GM19452 (cell line): ENCODE measurements at regions not wholly inside any gene's neighbourhood (a gene's known extent, or its start where the extent isn't known, plus 50 kb on each side); places are given as distances from the start of the nearest gene placed in this dataset.

Source experiments
- ATAC-seq: cut with Tn5 transposase; IDR thresholded peaks from one replicate; pipeline ENCODE4 v1.9.1; 2021; ENCODE audit not compliant: unreplicated experiment

GRCh38 chr18:60753753-60754152 is 381.2 kb upstream of the MC4R start:
- no peak for ATAC-seq

DNA sequence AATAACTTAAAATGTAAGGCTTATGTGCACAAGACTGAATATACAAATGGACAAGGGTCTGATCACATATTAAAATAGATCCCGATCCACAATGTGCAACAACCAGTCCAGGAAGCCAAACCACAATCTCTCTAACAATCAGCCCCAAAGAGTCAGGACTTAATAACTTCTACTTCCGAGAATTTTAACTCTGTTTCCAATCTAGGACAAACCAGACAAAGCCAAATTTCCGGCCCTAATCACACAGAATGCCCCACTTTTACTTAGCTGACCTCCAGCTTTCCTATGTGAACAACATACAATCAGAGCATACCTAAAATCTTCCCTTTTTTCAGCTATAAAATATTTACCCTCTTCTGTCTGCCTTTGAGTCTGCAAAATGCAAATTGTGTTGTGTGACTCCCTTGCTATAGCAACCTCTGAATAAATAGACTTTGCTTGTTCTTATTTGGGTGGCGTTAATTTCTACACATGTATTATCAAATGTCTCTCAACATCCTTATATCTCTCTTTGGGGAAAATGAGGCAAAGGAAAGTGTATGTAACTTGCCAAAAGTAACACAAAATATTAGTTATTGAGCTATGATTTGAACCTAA is 381.9 kb upstream of the MC4R start:
- no peak for ATAC-seq

DNA sequence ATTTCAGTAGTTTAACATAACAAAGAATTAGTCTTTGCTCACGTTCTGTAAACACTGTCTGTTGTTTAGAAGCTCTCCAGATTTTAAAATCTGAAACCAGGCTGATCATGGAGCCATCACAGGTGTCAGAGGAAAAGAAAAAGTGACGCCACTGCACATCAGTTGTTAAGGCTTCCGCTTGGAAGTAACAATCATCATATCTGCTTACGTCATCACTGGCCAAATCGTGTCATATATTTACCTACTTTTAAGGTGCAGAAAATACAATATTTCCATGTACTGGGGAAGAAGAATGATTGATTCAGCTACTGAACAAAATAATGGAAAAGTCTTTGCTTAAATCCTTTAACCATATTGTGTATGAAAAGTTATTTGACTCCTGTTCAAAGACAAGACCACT is 382.6 kb upstream of the MC4R start:
- ATAC-seq, result no peak

DNA sequence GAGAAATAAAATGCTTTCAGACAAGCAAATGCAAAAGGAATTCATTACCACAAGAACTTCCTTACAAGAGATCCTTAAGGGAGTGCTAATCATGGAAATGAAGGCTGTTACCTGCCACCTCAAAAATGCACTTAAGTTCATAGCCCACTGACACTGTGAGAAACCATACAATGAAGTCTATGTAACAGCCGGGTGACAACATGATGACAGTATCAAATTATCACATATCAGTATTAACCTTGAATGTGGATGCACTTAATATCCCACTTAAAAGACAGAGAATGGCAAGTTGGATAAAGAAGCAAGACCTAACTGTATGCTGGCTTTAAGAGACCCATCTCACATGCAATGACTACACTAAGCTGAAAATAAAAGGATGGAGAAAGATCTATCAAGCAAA is 403.4 kb upstream of the MC4R start:
- ATAC-seq, result no peak

DNA sequence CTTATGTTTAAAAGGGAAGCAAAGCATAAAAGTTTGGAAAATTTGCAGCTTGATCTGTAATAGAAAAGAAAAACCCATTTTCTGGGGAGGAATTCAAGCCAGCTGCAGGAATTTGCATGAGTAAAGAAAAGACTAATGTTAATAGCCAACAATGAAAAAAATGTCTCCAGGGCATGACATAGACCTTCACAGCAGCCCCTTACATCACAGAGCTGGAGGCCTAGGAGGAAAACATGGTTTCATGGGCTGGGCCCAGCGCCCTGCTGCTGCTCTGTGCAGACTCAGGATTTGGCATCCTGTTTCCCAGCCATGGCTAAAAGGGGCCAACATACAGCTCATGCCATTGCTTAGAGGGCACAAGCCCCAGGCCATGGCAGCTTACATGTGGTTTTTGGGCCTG is 411.6 kb upstream of the MC4R start:
- no peak for ATAC-seq

GRCh38 chr18:60794802-60795201 is 422.2 kb upstream of the MC4R start:
- ATAC-seq, result no peak

- no peak for ATAC-seq
Measured at GRCh38 chr18:60804415-60804814, 431.8 kb upstream of the MC4R start.

GRCh38 chr18:60809937-60810336 is 437.4 kb upstream of the MC4R start:
- ATAC-seq, result no peak

DNA sequence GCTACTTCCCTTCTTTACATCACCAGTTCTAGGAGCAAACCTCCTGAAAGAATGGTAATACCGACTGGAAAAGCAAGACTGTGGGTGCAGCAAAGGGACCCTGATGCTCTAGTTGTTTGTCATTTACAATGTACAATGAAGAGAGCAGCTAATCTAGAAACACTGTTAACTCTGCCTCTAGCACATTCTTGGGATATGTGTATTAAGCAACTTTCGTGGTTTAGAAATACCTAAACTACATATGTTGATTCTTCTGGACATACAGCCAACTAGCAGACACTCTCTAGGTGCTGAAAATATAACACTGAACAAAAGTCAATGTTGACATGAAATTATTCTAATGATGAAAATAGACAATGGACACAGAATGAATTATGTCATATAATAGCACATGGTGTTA is 440.3 kb upstream of the MC4R start:
- ATAC-seq, result no peak

- ATAC-seq, result no peak
Measured at GRCh38 chr18:60826346-60826745, 453.8 kb upstream of the MC4R start.

DNA sequence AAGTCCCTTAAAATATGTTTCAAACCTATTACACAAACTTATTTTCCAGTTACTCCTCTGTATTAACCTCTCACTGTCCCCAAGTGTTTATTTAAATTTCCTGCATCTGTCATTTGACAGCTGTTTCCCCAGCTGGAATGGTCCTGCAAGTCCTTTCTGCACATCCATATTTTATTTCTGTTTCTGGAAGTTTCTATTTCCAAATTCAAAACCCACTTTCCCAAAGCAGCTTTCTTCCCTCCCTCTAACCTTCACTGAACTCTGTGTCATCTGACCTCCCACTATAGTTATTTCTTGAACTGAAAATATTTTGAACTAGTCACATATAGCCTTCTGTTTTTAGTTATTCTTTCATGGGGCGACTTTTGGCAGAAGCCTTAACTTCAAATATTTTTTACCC is 459.4 kb upstream of the MC4R start:
- ATAC-seq, result no peak

- no peak for ATAC-seq
Measured at GRCh38 chr18:60838677-60839076, 466.1 kb upstream of the MC4R start.

- ATAC-seq, result no peak
Measured at GRCh38 chr18:60846396-60846795, 473.8 kb upstream of the MC4R start.

DNA sequence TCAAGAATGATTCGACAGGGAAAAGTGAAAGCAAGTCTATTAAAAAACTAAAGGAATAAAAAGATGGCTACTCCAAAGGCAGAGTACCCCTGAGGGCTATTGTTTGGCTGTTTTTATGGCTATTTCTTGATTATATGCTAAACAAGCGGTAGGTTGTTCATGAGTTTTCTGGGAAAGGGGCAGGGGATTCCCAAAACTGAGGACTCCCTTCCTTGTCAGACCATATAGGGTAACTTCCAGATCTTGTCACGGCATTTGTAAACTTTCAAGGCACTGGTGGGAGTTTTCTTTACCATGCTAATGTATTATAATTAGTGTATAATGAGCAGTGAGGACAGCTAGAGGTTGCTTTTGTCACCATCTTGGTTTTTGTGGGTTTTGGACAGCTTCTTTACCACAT is 474.9 kb upstream of the MC4R start:
- ATAC-seq, result no peak

GRCh38 chr18:60861575-60861974 is 471.7 kb upstream of the CDH20 start:
- no peak for ATAC-seq

- ATAC-seq, result no peak
Measured at GRCh38 chr18:60862988-60863387, 470.2 kb upstream of the CDH20 start.

DNA sequence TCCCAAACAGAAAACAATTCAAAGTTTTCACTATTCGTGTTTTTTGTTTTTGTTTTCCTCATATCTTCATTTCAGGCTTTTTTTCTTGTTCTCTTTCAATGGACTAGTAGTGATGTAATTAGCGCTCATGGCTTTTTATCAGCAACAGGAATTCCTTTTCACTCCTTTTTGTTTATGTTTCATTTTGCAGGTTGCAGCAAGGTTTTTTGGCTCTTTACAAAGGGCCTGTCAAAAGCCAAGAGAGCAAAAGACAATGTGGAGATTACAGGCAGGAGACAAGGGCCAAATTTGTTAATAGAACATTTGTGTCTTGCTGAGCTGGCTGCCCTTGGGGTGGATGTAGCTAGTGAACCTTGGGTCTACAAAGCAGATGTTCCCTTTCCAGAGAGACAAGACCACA is 467.4 kb upstream of the CDH20 start:
- ATAC-seq, result no peak

GRCh38 chr18:60870261-60871153 is 462.7 kb upstream of the CDH20 start:
- no peak for ATAC-seq

- no peak for ATAC-seq
Measured at GRCh38 chr18:60872434-60872833, 460.8 kb upstream of the CDH20 start.

DNA sequence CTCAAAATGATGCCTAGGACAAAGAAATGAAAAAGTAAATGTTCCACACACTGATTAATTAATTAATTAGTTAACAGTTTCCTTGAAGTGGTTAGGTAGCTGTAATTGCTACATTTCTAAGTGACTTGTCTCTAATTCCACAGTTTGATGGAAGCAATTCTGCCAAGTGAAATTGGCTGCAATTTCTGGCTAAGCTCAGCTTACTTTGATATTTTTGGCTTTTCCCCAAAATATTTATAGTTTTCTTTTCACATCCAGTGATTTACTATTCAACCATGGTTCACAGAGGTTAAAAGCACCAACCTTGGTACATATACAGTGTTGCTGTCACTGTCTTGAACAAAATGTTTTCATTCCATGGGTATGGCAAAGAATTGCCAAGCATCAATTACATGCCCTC is 459.5 kb upstream of the CDH20 start:
- no peak for ATAC-seq

DNA sequence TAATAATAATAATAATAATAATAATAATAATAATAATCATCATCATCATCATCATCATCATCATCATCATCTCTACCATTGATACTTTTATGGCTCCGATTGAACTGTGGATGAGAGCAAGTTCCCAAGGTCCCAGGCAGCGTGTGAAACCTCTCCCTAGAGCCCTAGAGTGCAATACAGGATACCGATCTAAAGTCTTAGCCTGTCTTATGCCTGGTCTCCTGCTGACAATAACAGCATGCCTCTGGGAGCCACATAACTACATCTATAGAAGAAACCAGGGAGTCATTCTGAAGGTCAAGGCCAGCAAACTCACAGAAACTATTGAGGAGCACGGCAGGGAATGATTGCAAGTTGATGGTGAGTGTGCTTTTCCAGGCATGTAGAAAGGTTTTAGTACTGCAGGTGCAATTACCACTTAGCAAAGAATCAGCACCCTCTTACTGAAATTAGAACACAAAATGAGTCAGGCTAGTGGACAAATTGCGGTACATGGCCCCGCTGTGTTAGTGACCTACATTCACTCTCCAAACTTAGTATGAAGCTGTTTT is 457.2 kb upstream of the CDH20 start:
- ATAC-seq, result no peak

GRCh38 chr18:60880184-60880583 is 453.0 kb upstream of the CDH20 start:
- ATAC-seq, result no peak
